GM18520 (cell line): ENCODE measurements at regions not wholly inside any gene's neighbourhood (a gene's known extent, or its start where the extent isn't known, plus 50 kb on each side); places are given as distances from the start of the nearest gene placed in this dataset.
A peak's percentile ranks its signal among the peaks of the same experiment; 100 is the strongest.

ENCODE experiments used
- ATAC-seq: cut with Tn5 transposase; IDR thresholded peaks from one replicate; pipeline ENCODE4 v1.9.1; 2021; ENCODE audit not compliant: unreplicated experiment

DNA sequence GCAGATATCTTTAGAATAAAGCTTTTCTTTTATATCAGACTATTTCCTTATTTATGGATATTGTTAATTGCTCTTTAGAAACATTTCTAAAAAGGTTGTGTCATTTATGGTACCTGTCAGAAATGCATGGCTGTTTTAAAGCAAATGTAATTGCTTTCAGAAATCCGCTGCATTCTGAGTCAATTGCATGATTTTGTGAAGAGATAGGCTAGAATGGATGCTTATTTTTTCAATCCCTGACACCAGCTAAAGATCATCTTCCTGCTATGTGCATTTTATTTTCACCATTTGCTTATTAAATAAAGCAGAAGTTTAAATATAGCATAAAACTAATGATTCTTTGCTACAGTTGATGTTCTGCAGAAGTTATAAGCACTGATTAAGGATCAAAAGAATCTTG is 170.2 kb upstream of the C9orf72 start:
- ATAC-seq = no peak

DNA sequence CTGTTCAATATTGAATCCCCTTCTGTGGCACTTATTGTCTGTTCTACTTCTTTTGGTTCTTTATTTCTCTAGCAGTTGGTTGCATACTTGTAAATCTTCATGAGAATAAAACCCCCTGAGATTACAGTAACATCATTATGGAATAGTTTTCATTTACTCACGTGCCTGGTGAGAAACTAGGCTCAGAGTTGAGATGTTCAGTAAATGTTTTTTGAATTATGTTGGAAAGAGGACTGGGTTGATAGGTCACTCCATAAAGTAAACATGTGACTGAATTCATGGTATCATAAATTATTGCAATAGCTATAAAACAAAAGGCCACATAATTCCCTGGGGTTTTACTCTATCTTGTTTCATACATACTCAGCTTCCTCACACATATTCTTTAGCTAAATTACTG is 174.2 kb upstream of the C9orf72 start:
- no peak for ATAC-seq

DNA sequence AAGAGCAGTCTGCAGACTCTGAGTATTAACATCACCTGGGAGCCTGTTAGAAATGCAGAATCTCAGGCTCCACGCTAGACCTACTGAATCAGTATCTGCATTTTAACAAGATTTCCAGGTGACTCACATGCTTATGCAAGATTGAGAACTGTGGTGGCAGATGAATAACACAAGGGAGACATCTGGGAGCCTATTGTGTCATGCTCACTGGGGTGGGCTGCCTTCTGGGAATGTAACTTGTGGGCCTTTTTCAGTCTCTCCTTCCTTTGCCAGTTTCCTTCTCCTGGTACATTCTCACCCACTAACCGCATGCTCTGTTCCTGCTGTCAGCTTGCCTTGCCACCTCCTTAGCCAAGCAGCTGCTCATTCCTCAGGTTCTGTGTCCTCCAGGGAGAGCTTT is 176.6 kb upstream of the C9orf72 start:
- ATAC-seq = no peak

DNA sequence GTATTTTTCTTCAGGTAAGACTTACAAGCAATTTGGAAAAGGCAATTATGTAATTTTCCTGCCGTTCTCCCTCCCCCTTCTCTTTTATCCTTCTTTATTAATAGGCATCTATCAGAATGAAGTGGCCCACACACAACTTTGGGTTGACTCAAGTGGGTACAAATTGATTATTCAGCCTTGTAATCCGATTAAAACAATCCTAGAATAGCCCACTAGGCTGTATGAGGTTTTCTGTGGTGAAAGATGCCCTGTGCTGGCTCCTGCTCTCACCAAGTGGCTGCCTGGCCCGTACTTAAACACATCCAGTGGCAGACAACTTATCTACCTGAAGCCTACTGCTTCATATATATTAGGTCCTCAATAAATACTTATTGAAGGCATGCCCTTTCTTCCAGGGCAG is 177.3 kb upstream of the C9orf72 start:
- no peak for ATAC-seq

DNA sequence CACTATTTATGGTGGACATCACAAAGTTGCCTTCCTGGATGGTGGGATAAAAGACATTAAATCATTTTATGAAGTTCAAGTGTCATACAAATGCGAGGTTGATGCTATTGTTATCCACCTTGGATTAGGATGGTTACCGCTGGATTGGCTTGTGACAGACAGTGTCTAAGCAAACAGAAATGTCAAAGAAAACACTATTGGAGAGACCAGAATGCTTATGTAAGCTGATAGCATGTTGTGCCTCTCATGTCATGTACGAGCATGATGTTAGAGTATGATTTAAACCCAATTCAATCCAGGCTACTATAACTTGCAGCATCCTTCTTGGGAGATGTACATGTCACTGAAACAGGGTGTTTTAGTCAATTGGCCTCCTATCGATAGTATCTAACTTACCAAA is 178.8 kb upstream of the C9orf72 start:
- ATAC-seq = no peak

DNA sequence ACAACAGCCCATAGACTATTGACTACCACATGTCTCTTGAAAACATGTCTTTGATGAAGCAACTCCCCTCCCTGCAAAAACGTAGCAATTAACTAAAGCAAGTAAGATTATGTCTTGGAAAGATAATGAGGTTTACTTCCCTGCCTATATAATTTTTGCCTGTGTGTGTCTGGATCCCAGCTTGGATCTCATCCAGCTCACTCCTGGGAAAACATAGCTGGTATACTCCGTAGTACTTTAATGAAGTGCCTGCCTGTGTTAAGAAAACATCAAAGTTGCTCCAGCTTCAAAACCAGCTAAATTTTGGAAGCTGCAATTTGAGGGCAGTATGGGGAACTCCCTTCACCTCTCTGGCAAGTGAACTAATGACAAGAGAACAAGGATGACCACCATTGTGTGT is 182.6 kb upstream of the C9orf72 start:
- no peak for ATAC-seq

DNA sequence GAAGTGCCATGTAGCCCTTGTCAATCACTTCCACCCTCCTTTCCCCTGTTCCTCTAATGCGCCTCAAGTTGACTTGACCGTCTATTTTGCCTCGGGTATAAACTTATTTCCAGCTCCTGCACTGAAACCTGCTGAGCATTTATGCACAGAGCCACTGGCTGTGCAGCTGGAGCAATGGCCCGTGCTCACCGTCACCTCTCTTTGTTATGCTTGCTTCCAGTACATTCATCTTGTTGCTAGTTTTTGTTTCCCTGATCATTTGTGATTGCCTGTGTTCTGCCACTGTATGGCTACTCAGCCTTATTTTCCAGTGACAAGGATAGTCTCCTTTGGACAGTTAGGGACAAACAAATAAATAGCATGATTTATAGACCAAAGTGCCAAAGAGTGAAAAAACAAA is 183.1 kb upstream of the C9orf72 start:
- ATAC-seq = no peak

DNA sequence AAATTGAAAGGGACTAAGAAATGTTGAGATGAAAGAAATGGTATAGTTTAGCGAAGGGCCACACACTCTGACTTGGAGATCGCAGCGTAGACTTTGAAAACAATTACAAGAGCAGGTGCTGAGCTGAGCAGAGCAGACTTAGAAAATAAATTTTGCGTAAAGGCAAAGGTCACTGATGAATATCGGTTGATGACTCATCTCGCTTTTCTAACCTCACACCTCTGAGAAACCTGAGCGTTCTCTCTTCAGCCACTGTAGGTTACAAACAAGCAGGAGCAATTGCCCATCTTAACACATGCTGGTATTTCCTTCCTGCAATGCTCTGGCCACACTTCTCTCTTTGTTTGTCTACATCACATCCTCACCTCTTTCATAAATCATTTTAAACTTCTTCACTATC is 190.6 kb upstream of the C9orf72 start:
- ATAC-seq = peak; percentile 75

DNA sequence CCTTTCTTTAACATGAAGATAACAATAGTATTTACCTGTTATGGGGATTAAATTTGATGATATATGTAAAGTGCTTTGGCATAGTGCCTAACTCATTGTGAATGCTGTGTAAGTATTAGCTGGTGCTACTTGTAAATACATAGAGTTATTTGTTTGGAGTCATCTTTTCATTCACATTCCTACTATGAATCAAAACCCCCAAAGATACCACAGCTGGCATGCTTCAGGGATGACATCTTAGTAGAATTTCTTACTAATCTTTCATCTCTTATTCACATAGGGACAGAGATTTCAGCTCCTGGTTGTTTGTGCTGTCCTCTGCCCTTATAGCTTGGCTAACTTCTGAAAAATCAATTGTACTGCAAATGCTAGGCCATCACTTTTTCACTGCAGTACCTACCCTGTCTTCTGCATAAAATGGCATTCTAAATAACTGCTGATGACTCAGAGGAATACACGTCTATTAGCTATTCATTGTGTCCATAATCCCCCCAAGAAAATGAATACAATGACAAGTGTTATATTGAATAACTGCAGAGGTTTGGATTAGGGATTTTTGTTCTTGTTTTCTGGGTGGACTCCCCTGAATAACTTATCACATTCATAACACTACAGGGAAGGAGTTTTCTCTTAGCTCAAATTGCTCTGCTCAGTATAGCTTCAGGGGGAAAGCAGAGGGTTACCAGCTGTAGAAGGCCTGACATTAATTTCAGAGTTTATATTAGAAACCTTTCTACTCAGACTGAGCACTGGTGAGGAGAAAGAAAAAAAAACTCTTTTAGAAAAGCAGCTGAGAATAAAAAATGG is 192.2 kb upstream of the C9orf72 start:
- ATAC-seq = no peak

DNA sequence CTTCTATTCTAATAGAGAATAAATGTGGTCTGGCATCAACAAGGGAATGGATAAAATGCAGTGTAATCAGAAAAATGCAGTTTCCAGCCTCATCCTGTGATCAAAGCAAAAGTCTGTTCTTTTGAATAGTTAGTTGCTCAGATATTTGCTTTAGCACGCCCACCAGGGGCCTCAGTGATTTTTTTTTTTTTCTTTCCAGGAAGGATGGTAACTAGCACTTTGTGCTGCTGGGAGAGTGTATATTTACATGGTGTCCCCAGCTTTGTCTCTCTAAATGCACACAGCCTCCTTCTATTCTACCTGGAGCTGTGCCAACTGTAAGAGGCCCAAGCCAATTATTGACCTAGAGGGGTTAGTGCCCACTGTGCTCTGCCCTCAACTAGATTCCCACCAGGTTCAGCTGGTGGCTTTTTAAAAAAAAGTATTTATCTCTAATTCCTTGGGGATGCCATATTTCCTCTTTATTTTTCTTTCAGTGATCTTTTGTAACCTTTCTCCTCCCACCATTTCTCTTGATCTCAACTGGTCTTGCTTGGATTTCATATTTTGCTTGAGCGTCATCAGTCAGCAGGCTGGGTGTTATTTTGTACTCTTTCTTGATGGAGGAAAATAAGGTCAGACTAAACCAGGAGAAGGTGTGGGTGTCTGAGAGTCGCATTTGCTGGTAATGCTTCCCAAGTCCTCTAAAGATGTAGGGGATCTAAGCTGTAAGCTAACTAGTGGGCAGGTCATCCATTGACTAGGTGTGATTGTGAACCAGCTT is 193.0 kb upstream of the C9orf72 start:
- no peak for ATAC-seq

DNA sequence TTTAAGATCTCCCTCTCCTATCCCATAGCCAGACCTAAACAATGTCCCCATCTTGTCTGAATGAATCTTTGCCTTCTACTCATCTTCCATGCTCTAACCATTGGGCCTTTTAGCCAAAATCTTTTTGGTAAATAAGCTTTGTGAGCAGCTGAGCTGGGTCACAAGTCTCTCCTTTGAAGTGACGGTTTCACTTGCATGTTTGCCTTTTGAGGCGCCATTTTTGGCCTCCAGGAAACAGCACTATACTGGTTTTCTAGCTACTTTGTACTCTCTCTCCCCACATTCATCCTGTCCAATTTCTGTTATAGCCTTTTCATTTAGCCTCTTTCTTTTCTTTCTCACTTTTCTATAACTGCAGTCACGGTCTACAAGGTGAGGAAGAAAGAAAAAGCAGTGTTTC is 195.5 kb upstream of the C9orf72 start:
- ATAC-seq = no peak

DNA sequence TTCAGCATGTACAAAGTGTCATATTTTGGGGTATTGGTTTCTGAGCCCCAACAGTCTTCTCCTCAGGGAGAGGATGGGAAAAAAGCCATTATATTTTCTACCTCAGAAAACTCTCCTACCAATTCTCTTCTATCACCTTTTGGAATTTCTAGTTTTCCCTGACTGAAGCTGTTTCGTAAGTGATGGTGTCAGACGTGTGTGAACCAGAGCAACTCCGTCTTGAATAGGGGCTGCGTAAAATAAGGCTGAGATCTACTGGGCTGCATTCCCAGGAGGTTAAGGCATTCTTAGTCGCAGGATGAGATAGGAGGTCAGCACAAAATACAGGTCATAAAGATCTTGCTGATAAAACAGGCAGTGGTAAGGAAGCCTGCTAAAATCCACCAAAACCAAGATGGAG is 197.3 kb upstream of the C9orf72 start:
- ATAC-seq = no peak

DNA sequence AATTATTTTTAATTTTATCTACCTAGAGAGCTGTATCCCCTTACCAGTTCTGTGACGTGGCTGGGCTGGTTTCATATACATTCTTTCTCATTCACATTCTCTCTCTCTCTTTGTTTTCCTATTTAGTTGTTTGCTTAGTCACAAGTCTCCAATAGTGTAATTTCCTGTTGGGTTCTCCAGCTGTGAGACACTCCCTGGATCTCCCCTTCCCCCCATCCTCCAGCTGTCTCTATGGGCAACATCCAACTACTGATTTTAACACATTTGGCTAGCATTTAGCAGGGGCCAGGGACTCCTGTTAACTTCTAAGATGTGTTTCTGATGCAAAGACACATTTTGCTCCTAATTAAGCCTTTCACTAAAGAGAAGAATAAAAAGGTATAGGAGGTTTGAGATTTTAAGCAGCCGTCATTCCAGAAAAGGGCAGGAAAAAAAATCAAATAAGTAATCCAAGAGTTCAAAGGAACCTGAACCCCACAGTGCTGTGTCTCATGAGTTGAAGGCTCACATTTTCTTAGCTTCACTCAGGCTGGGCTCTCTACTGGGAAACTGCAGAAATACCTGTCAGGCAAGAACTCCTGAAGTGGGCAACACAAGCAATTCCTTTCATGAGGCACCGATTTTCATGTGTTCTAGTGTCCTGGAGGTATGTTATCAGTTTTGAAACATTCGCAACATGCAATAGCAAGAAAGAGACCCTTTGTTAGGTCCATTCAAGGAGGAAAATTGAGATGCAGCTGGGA is 198.7 kb upstream of the C9orf72 start:
- ATAC-seq = no peak

DNA sequence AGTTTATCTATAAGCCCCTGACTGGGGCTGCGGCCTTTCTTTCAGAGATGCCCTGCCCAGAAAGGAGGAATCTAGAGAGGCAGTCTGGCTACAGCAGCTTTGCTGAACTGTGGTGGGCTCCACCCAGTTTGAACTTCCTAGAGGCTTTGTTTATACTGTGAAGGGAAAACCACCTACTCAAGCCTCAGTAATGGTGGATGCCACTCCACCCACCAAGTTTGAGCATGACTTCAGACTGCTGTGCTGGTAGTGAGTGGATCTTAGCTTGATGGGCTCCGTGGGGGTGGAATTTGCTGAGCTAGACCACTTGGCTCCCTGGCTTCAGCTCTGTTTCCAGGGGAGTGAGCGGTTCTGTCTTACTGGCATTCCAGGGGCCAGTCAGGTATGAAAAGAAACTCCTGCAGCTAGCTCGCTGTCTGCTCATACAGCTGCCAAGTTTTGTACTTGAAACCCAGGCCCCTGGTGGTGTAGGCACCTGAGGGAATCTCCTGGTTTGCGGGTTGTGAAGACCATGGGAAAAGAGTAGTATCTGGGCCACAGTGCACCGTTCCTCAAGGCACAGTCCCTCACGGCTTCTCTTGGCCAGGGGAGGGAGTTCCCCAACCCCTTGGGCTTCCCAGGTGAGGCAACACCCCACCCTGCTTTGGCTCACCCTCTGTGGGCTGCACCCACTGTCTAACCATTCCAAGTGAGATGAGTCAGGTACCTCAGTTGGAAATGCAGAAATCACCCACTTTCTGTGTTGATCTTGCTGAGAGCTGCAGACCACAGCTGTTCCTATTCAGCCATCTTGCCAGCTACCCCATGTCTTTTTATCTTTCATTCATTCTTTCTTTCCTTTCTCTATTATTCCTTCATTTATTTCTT is 211.8 kb upstream of the C9orf72 start:
- ATAC-seq = peak; percentile 23

DNA sequence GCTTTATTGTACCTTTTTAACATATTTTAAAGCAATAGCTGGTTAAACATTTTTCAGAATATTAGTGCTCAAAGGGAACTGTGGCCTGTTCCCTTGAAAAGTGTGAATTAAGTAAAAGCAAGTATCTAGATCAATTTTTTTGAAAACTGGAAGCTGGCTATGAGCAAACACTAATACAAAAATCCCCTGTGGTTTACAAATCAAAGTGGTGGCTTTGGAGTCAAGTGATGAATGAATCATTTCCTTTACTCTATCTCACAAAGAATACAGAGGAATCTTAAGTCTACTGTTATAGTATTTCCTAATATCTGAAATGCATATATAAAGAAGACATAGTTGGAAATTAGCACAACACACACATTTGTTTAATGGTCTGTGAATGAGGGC is 212.4 kb upstream of the C9orf72 start:
- peak; percentile 84 for ATAC-seq

DNA sequence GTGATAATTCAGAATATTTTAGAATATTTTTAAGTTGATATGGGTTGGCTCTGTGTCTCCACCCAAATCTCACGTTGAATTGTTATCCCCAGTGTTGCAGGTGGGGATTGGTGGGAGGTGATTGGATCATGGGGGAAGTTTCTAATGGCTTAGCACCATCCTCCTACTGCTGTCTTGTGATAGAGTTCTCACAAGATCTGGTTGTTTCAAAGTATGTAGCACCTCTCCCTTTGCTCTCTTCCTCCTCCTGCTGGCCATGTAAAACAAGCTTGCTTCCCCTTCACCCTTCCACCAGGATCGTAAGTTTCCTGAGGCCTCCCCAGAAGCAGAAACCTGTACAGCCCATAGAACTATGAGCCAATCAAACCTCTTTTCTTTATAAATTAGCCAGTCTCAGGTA is 214.6 kb upstream of the C9orf72 start:
- ATAC-seq = no peak

DNA sequence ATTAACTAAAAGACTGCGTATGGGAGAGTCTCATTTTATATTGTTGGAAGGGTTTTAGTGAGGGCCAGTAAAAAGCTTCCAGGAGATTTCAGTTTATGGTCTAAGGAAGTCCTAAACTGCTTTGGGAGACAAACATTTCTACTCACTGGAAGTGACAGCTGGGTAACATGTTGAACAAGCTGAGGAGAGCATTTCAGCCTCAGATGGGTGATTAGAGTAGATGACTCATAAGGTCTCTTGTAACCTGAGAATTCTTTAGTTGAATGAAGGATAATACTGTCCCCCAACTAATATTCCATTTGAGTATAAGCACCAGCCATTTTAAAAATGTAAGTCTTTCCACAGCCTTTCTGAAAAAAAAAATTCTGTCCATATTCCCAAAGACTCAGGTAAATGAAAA is 218.0 kb upstream of the C9orf72 start:
- ATAC-seq = no peak

DNA sequence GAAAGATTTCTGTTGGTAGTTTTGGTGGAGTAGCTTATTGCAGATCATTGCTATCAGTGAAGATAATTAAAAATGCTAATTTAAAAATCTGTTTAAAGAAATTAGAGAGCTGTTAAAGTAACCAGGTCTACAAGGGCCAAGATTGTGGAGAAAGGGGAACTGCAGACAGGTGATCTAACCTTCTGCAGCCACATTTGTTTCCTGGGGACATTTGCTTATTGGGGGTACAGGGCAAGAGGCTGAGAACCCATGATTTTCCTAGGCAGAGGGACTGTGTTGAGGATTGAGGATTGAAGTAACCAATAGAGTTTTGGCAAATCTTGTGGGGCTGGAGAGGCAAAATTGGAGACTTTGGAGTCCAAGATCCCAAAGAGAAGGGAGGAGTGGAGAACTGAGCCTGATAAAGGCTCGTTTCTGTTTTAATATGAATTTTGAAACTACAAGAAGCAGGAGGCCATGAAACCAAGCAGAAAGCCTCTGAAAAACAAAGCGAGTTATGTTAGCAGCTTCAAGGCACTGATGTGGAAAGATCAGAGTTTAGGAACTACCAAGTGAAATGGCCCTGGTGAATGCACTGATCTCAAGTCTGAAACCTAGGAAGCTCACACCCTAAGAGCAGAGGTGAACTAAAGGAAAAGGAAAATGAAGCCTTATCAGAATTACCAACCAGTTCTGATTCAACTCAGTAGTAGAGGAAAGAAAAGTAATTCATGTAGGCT is 219.8 kb upstream of the C9orf72 start:
- ATAC-seq = no peak

DNA sequence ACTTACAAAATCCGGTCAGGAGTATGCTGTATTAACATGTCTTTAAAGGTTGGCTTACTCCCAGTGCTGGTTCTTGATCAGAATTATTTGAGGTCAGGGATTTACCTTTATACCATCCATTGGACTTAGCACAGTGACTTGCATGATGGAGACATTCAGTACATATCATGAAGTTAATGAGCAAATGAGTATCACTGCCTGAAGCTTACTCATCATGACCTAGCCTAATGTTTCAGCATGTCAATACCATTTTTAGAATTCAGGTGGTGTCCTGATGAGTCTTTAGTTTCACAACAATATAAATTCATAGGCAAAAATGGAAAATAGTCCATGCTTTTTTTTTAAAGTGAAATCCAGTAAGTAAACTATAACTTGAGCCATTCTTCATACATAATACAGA is 226.0 kb upstream of the C9orf72 start:
- no peak for ATAC-seq

DNA sequence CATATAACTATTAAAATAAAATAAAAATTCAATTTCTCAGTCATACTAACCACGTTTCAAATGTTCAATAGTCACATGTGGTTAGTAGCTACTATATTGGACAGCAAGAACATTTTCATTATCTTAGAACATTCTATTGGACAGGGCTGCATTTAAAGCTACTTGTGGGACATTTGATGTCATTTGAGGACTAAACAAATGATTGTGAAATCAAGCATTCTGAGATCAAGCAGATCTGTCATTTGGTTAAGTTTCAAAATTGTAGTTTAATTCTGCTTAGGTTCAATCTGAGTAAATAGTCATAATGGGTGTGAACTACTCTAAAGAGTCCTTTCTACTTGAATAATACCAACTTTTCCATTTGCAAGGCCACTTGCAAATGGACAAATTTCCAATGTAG is 226.9 kb upstream of the C9orf72 start:
- no peak for ATAC-seq
